ENCODE measurements at regions not wholly inside any gene's neighbourhood (a gene's known extent, or its start where the extent isn't known, plus 50 kb on each side); places are given as distances from the start of the nearest gene placed in this dataset.
A peak's percentile ranks its signal among the peaks of the same experiment; 100 is the strongest.
"Not testable (repeated sequence)": the region's sequence is repeated elsewhere in the genome, so short reads cannot be mapped to it uniquely, and the experiment has no call there.

GRCh38 chr2:15681089-15681885 is 89.6 kb downstream of the DDX1 start:
- no peak for DNase-seq

DNA sequence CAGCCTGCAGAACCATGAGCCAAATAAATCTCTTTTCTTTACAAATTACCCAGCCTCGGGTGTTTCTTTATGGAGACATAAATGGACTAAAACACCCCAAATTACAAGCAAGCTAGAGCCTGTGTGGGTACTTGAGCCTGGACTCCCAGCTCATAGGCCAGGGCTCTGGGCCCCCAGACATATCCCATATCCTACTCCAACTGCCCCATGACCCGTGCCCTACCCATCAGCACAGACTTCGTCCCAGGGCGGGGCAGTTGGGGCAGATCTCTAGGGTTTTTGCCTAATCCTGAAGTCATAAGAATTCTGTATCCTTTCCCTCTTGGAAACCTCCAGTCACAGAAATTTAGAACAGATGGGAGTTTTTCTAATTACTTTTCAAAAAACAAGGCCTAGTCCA is 90.7 kb downstream of the DDX1 start:
- no peak for DNase-seq

- no peak for DNase-seq
These were observed 92.7 kb downstream of the DDX1 start for GRCh38 chr2:15684161-15685039.

DNA sequence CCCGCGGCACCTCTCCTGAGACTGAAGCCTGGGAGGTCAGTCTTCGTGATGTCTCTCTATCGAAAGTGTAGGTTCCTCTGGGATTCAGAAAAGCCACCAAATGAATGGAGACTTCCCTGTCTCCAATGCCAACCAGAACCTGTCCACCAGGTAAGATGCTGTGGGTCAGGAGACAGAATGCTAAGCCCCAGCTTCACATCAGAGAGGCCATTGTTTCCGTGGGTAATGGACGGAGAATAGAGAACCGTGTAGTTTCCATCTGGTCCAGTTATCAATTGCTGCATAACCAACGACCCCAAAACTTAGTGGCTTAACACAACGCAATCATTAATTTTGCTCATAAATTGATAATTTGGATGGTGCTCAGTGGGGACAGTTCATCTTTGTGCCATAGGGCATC is 93.5 kb downstream of the DDX1 start:
- DNase-seq, result no peak

DNA sequence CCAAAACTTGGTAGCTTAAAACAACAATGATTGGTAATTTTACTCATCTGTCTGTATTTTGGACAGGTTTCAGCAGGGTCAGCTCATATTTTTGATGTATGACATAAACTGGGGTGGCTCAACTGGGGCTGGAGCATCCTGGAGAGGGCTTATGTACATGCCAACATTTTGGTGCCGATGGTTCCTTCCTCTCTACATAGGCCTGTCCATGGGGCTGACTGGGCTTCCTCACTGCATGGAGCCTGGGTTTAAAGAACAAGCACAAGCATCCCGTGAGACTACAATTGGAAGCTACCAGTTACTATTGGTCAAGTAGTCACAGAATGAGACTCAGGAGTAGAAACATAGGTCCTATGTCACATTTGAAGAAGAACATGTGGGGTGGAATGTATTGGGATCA is 95.0 kb downstream of the DDX1 start:
- DNase-seq, result no peak

GRCh38 chr2:15687243-15687642 is 95.6 kb downstream of the DDX1 start:
- no peak for DNase-seq

GRCh38 chr2:15687720-15688119 is 96.1 kb downstream of the DDX1 start:
- no peak for DNase-seq

GRCh38 chr2:15688924-15689568 is 97.4 kb downstream of the DDX1 start:
- peak; percentile 20 for DNase-seq

- DNase-seq, result no peak
These were observed 98.0 kb downstream of the DDX1 start for GRCh38 chr2:15689654-15690053.

- no peak for DNase-seq
These were observed 100.1 kb downstream of the DDX1 start for GRCh38 chr2:15691586-15692310.

GRCh38 chr2:15692551-15693377 is 101.1 kb downstream of the DDX1 start:
- no peak for DNase-seq

GRCh38 chr2:15693382-15693781 is 101.7 kb downstream of the DDX1 start:
- no peak for DNase-seq

- no peak for DNase-seq
These were observed 102.4 kb downstream of the DDX1 start for GRCh38 chr2:15693926-15694588.

DNA sequence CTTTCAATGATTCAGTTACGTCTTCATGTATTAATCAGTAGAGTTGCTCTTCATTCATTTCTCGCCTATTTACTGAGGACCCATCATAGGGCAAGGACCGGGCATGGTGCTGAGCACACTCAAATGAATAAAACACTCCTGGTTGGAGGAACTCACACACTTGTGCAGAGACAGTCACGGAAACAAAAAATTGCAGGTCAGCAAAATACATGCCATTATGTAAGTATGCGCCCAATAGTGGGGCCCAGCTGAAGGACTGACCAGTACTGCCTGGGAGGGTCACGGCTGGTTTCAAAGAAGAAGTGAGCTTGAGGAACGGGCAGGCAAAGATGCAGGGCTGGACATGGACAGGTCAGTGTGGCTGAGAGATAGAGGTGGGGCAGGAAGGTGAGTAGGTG is 102.9 kb downstream of the DDX1 start:
- DNase-seq, result no peak

DNA sequence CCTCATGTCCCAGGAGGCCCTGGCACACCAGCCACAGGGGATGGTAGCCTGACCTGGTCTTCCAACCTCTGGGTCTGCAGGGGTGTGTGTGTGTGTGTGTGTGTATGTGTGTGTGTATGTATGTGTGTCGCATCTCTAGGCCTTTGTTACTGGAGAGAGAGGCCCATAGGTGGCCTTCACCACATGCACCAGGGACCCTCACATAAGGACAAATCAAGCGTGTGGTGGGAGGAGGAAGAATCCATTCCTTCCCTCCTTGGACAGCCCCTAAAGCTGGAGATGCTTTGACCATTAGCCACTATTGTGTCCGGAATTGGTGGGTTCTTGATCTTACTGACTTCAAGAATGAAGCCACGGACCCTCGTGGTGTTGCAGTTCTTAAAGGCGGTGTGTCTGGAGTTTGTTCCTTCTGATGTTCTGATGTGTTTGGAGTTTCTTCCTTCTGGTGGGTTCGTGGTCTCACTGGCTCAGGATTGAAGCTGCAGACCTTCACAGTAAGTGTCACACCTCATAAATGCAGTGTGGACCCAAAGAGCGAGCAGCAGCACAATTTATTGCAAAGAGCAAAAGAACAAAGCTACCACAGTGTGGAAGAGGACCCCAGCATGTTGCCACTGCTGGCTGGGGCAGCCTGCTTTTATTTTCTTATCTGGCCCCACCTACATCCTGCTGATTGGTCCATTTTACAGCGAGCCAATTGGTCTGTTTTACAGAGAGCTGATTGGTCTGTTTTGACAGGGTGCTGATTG is 104.1 kb downstream of the DDX1 start:
- DNase-seq, result no peak

DNA sequence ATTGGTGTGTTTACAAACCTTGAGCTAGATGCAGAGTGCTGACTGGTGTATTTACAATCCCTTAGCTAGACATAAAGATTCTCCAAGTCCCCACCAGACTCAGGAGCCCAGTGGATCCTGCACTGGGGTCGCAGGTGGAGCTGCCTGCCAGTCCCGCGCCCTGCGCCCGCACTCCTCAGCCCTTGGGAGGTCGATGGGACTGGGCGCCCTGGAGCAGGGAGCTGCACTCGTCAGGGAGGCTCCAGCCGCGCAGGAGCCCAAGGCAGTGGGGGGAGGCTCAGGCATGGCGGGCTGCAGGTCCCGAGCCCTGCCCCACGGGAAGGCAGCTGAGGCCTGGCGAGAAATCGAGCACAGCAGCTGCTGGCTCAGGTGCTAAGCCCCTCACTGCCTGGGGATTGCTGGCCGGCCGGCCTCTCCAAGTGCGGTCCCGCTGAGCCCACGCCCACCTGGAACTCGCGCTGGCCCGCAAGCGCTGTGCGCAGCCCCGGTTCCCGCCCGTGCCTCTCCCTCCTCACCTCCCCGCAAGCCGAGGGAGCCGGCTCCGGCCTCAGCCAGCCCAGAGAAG is 105.0 kb downstream of the DDX1 start:
- not testable (repeated sequence) for DNase-seq

GRCh38 chr2:15700131-15700530 is 108.5 kb downstream of the DDX1 start:
- no peak for DNase-seq

GRCh38 chr2:15700599-15701340 is 109.1 kb downstream of the DDX1 start:
- no peak for DNase-seq

- no peak for DNase-seq
These were observed 109.8 kb downstream of the DDX1 start for GRCh38 chr2:15701341-15701907.

All from hematopoietic multipotent progenitor cell treated with erythropoietin and hydrocortisone succinate and interleukin-3 and kit ligand, for 4 days (in vitro differentiated cells).